Caco-2 (cell line): ENCODE measurements at regions not wholly inside any gene's neighbourhood (a gene's known extent, or its start where the extent isn't known, plus 50 kb on each side); places are given as distances from the start of the nearest gene placed in this dataset.

ENCODE experiments used
- BruUV-seq: library from RNA; stranded (reverse); fragments of 400-500 nt; replicated peaks from 2 replicates; lab custom pipeline; 2021; lab: Mats Ljungman, UMichigan
- CTCF ChIA-PET: fragments of 300-600 bp; sonication (Branson Sonifier 250); formaldehyde crosslinking; loops from one replicate; lab custom pipeline; 2022; ENCODE audit warnings: antibody characterized with exemption; lab: Charles Lee
- POLR2A ChIA-PET: fragments of 300-600 bp; sonication (Branson Sonifier 250); formaldehyde crosslinking; loops from one replicate; lab custom pipeline; 2022; ENCODE audit warnings: antibody characterized with exemption; lab: Charles Lee
- DNase-seq, 2 experiments: peaks; one replicate each; pipeline versions ENCODE4 v3.0.0 to v3.0.0-alpha.2; 2020 to 2022
- H3K27me3 ChIP-seq: replicated peaks from 2 replicates; pipeline ENCODE4 v1.6.0; 2011; ENCODE audit warnings: low read length; ENCODE audit not compliant: control insufficient read depth, insufficient read depth
- H3K36me3 ChIP-seq: 2 replicates; pipeline ENCODE4 v1.5.1; 2011; ENCODE audit warnings: low read length; ENCODE audit not compliant: control insufficient read depth, insufficient read depth
- H3K4me1 ChIP-seq: fragments of 250-450 bp; sonication (Bioruptor Pico); 2 replicates; pipeline ENCODE4 v1.5.1; 2020; ENCODE audit warnings: mild to moderate bottlenecking
- H3K4me3 ChIP-seq: 2 replicates; pipeline ENCODE4 v1.5.1; 2011; ENCODE audit warnings: low read depth, mild to moderate bottlenecking, control low read depth, low read length
- H3K9me3 ChIP-seq: fragments of 250-450 bp; sonication (Bioruptor Pico); 2 replicates; pipeline ENCODE4 v1.5.1; 2020; ENCODE audit warnings: mild to moderate bottlenecking, moderate library complexity
- H3K27ac Mint-ChIP-seq: one replicate; pipeline ENCODE4 v1.8.0; 2022; ENCODE audit warnings: mixed read lengths; ENCODE audit not compliant: unreplicated experiment
- H3K27me3 Mint-ChIP-seq: one replicate; pipeline ENCODE4 v1.8.0; 2022; ENCODE audit warnings: mixed read lengths; ENCODE audit not compliant: insufficient read depth, unreplicated experiment
- H3K36me3 Mint-ChIP-seq: one replicate; pipeline ENCODE4 v1.8.0; 2022; ENCODE audit warnings: mild to moderate bottlenecking, mixed read lengths; ENCODE audit not compliant: insufficient read depth, unreplicated experiment
- H3K4me1 Mint-ChIP-seq: one replicate; pipeline ENCODE4 v1.8.0; 2022; ENCODE audit warnings: low read depth, mixed read lengths; ENCODE audit not compliant: unreplicated experiment
- H3K4me3 Mint-ChIP-seq: one replicate; pipeline ENCODE4 v1.8.0; 2022; ENCODE audit warnings: mild to moderate bottlenecking, moderate library complexity, mixed read lengths; ENCODE audit not compliant: unreplicated experiment
- H3K9me3 Mint-ChIP-seq: one replicate; pipeline ENCODE4 v1.8.0; 2022; ENCODE audit warnings: mixed read lengths; ENCODE audit not compliant: unreplicated experiment
- intact Hi-C: fragments of 100-400 bp; cut with micrococcal nuclease; formaldehyde crosslinking; loops from one replicate; pipeline ENCODE4 v1.10.0; 2022; ENCODE audit not compliant: unreplicated experiment
- TF ChIP-seq, protein P1 (sequence below), 2 experiments: fragments of 200-600 bp in 1 of 2; IDR thresholded peaks; 1 replicate in 1 of 2; 2 replicates in 1 of 2; pipeline versions ENCODE4 v1.5.1 to v1.8.0; 2011 to 2022; ENCODE audit warnings: antibody characterized with exemption in 1 of 2, control low read depth in 1 of 2, inconsistent platforms in 1 of 2, low read depth in 1 of 2, low read length in 1 of 2, mild to moderate bottlenecking in 1 of 2, moderate library complexity in 1 of 2; ENCODE audit not compliant: insufficient read depth in 1 of 2, severe bottlenecking in 1 of 2, unreplicated experiment in 1 of 2

DNA sequence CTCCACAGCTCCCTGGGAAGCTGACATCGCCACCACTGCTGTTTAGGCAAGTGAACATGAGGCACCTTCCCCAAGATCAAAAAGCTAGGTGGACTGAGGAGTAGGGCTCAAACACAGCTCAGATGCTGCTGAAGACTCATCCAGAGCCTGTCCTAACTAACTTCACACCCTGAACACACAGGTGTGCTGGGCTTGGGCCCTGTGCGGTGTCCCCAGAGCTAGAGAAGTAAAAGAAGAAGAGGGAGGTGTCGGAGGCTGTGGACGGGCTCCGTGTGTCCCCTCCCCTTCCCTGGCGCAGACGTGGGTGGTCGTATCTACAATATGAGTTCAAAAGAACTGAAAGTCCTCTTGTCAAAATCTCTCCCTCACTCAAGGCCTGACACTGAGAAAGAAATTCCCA is 373.4 kb upstream of the MGMT start:
- no peak overlapping the region for H3K4me3 Mint-ChIP-seq
- no TSS peak for BruUV-seq
- no peak overlapping the region for H3K27ac Mint-ChIP-seq
- CTCF ChIA-PET = no interaction called here
- H3K4me1 Mint-ChIP-seq = no peaks in the 10 kb centered on the region
- no peaks in the 10 kb centered on the region for H3K4me1 ChIP-seq
- POLR2A ChIA-PET = no interaction called here
- H3K27me3 ChIP-seq = no peaks in the 10 kb centered on the region; the same call in 1 of the 2 replicates
- H3K36me3 ChIP-seq = no peaks in the 10 kb centered on the region
- TF ChIP-seq, protein P1, sequence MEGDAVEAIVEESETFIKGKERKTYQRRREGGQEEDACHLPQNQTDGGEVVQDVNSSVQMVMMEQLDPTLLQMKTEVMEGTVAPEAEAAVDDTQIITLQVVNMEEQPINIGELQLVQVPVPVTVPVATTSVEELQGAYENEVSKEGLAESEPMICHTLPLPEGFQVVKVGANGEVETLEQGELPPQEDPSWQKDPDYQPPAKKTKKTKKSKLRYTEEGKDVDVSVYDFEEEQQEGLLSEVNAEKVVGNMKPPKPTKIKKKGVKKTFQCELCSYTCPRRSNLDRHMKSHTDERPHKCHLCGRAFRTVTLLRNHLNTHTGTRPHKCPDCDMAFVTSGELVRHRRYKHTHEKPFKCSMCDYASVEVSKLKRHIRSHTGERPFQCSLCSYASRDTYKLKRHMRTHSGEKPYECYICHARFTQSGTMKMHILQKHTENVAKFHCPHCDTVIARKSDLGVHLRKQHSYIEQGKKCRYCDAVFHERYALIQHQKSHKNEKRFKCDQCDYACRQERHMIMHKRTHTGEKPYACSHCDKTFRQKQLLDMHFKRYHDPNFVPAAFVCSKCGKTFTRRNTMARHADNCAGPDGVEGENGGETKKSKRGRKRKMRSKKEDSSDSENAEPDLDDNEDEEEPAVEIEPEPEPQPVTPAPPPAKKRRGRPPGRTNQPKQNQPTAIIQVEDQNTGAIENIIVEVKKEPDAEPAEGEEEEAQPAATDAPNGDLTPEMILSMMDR (IDR thresholded peaks at IDR 0.05; ENCODE audit: insufficient read depth in 1 of 2, low read depth in 1 of 2, low read length in 1 of 2, severe bottlenecking in 1 of 2, unreplicated experiment in 1 of 2) = no peak
- H3K36me3 Mint-ChIP-seq = no peaks in the 10 kb centered on the region
- H3K27me3 Mint-ChIP-seq = peaks cover 14% of the 10 kb centered on the region
- no peaks in the 10 kb centered on the region for H3K9me3 Mint-ChIP-seq
- no peak overlapping the region for H3K4me3 ChIP-seq
- intact Hi-C loops = no loop called here
- H3K9me3 ChIP-seq = no peaks in the 10 kb centered on the region
- DNase-seq = no peak

DNA sequence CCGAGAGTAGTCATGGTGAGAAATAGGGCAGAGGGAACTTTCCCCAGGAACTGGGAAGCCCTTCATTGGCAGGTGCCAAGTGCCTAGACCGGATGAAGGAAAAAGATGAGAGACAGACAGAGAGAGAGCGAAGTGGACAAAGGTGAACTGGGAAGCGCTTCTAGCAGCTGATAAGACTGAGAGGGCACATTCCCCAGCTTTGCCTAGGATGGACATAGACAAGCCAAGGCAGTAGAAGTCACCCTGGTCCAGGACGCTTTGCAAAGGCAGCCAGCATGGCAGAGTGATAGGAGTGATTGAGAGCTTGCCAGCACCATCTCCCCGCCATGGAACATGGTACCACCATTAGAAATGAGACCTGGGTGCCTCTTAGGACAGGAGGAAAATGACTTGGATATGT is 372.8 kb upstream of the MGMT start:
- no peak for DNase-seq
- no peaks in the 10 kb centered on the region for H3K36me3 ChIP-seq
- no TSS peak for BruUV-seq
- POLR2A ChIA-PET = no interaction called here
- Mint-ChIP-seq H3K36me3 (no peaks in the 10 kb centered on the region), H3K27ac (no peak overlapping the region), H3K4me3 (no peak overlapping the region), H3K27me3 (peaks cover 14% of the 10 kb centered on the region), H3K9me3 (no peaks in the 10 kb centered on the region), H3K4me1 (no peaks in the 10 kb centered on the region)
- no peak overlapping the region for H3K4me3 ChIP-seq
- H3K27me3 ChIP-seq = no peaks in the 10 kb centered on the region; the same call in 1 of the 2 replicates
- no peaks in the 10 kb centered on the region for H3K4me1 ChIP-seq
- H3K9me3 ChIP-seq = no peaks in the 10 kb centered on the region
- TF ChIP-seq, protein P1 (IDR thresholded peaks at IDR 0.05; ENCODE audit: insufficient read depth in 1 of 2, low read depth in 1 of 2, low read length in 1 of 2, severe bottlenecking in 1 of 2, unreplicated experiment in 1 of 2) = no peak
- intact Hi-C loops = no loop called here
- CTCF ChIA-PET = no interaction called here

DNA sequence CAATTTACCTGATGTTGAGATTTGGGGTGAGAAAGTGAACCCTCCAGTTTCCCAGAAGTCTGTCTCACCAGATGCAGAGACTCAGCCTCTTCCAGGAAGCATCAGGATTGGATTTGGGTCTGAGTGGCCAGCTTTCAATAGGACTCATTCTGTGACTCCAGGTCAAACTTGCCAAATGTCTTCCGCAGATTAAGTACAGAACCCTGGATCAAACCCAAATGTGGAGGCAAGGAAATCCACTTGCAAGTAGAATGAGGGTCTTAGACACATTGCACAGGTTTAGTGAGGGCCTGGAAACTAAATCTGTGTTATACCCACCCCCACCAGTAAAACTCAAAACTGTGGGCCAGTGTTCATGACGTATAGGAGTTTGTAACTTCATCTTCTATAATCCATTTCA is 372.2 kb upstream of the MGMT start:
- Histone ChIP-seq H3K9me3 (no peaks in the 10 kb centered on the region), H3K4me1 (no peaks in the 10 kb centered on the region), H3K36me3 (no peaks in the 10 kb centered on the region), H3K27me3 (no peaks in the 10 kb centered on the region; the same call in 1 of the 2 replicates), H3K4me3 (no peak overlapping the region)
- H3K36me3 Mint-ChIP-seq = no peaks in the 10 kb centered on the region
- CTCF ChIA-PET = no interaction called here
- H3K4me1 Mint-ChIP-seq = no peaks in the 10 kb centered on the region
- no TSS peak for BruUV-seq
- POLR2A ChIA-PET = no interaction called here
- no peak for DNase-seq
- H3K9me3 Mint-ChIP-seq = no peaks in the 10 kb centered on the region
- intact Hi-C loops = no loop called here
- no peak overlapping the region for H3K27ac Mint-ChIP-seq
- TF ChIP-seq, protein P1 (IDR thresholded peaks at IDR 0.05; ENCODE audit: insufficient read depth in 1 of 2, low read depth in 1 of 2, low read length in 1 of 2, severe bottlenecking in 1 of 2, unreplicated experiment in 1 of 2) = no peak
- H3K27me3 Mint-ChIP-seq = peaks cover 16% of the 10 kb centered on the region
- no peak overlapping the region for H3K4me3 Mint-ChIP-seq
